Right forelimb (tissue), 1 donor: ENCODE measurements at regions not wholly inside any gene's neighbourhood (a gene's known extent, or its start where the extent isn't known, plus 50 kb on each side); places are given as distances from the start of the nearest gene placed in this dataset.
"Not testable (repeated sequence)": the region's sequence is repeated elsewhere in the genome, so short reads cannot be mapped to it uniquely, and the experiment has no call there.

Source experiments
- DNase-seq: peaks from one replicate; pipeline ENCODE4 v3.0.0-alpha.2; 2018

DNA sequence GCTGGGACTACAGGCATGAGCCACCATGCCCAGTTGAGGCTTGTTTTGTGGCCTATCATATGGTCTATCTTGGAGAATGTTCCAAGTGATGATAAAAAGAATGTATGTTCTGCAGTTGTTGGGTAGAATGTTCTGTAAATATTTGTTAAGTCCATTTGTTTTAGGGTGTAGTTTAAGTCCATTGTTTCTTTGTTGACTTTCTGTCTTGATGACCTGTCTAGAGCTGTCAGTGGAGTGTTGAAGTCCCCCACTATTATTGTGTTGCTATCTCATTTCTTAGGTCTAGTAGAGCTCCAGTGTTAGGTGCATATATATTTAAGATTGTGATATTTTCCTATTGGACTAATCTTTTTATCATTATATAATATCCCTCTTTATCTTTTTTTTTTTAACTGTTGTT lies 284.3 kb upstream of the EXOC2 start:
- DNase-seq: not testable (repeated sequence)

DNA sequence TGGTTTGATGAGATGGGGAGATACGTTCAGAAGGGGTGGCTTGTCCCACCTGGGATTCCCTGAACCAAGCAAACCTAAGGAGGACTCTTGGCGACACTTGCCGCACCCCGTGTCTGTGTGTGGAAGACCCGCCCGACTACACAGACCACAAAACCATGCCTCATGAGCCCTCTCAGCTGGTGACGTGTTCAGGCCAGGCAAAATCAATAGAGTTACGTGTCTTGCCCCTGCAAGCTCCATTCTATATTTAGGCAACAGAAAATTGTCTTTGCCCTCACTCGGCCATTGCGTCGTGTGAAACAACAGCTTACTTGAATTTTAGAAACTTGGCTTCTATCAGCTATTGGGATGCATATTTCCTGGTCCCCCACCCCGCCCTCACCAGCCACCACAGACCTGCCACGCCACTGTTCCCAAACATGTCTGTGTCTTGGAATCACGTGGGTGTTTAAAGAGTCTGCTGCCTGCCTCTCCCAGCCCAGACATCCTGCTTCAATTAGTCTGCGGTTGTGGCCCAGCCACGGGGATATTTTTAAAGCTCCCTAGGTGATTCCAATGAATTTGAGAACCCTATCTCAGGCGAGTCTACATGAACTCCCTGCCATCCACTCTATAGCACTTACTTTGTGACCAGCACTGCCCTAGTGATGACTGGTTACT lies 279.2 kb upstream of the EXOC2 start:
- no peak for DNase-seq

GRCh38 chr6:968791-969190 lies 275.9 kb upstream of the EXOC2 start:
- DNase-seq: no peak

- DNase-seq: no peak
Measured at GRCh38 chr6:967701-968100, 274.8 kb upstream of the EXOC2 start.

- DNase-seq: no peak
Measured at GRCh38 chr6:965343-965742, 272.4 kb upstream of the EXOC2 start.

GRCh38 chr6:963456-963855 lies 270.5 kb upstream of the EXOC2 start:
- no peak for DNase-seq

GRCh38 chr6:961407-961960 lies 268.5 kb upstream of the EXOC2 start:
- DNase-seq: no peak

- no peak for DNase-seq
Measured at GRCh38 chr6:960356-960755, 267.4 kb upstream of the EXOC2 start.

- DNase-seq: no peak
Measured at GRCh38 chr6:958488-958887, 265.5 kb upstream of the EXOC2 start.

GRCh38 chr6:951399-952181 lies 258.7 kb upstream of the EXOC2 start:
- no peak for DNase-seq

DNA sequence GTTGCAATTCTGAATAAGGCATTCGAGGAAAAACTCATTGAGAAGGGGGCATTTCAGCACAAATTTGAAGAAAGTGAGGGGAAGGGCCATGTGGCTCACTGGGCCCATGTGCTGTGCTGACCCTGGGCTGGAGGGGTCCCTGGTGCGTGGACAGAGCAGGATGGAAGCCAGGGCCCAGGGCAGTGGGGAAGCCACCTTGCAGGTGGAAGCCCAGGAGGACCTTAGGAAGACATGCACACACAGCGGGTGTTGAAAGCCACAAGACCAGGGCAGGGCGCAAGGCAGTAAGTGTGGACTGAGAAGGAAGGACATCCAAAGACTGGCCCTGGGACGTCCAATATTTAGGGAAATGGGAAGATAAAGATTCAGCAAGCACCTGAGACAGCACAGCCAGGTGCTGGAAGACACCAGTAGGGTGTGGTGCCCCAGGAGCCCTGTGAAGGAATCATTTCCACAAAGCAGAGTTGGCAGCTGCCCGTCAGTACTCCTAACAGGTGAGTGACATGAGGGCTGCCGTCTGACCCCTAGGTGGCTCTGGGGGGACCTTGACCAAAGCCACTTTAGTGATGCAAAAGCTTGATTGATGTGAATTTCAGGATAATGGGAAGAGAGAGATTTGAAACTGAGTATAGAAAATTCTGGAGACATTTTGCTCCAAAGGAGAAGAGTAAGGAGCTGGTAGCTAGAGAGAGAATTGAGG lies 254.4 kb upstream of the EXOC2 start:
- no peak for DNase-seq

DNA sequence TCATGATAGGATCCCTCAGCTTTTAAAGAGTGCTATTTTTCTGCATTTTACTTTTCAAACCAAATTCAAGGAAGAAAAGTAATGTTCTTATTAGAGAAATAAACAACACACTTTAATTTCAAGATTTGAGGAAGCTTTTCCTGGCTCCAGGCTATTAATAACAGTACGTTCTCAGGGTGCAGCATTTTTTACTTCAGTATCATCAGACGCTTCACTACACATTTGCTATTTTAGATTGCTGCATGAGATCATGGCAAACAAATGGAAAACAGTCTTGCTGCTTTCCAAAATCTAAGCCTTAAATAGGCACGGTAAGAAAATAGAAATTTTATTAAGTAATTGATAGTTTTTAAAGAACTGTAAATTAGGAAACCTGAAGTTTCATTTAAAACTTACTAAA lies 253.6 kb upstream of the EXOC2 start:
- no peak for DNase-seq

DNA sequence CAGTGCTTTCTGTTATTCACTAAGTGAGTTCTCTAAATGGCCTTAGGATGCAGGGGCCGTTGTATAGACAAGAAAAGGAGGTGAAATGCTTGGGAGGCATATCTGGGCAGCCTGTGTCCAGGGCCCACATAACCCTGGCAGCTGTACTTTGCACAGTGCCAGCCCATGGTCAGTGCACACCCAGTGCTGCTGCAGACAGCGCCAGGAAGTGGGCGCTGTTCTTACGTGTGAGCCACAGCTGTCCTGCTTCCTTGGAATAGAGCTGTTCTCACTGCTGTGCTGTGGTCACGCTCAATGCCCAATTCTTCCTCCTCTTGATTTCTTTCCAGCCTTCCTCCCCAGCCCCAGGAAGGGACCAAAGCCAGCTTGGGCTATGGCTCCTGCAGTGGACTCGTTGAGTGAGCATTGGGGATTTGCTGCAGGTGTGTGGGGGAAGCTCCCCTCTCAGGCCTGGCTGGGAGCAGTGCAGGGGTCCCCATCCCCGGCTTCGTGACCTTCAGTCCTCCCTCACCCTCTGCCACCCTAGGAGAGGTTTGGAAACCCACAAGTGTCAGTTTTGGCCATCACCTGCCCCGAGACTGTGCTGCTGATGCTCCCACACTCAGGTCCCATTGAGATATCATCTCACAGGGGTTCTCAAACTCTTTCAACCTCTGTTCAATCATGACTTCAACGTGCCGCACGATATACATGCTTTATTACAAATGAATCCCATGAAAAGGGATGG lies 246.8 kb upstream of the EXOC2 start:
- no peak for DNase-seq

GRCh38 chr6:938916-939315 lies 246.0 kb upstream of the EXOC2 start:
- DNase-seq: no peak

GRCh38 chr6:938271-938905 lies 245.4 kb upstream of the EXOC2 start:
- no peak for DNase-seq

GRCh38 chr6:935582-935981 lies 242.6 kb upstream of the EXOC2 start:
- no peak for DNase-seq

DNA sequence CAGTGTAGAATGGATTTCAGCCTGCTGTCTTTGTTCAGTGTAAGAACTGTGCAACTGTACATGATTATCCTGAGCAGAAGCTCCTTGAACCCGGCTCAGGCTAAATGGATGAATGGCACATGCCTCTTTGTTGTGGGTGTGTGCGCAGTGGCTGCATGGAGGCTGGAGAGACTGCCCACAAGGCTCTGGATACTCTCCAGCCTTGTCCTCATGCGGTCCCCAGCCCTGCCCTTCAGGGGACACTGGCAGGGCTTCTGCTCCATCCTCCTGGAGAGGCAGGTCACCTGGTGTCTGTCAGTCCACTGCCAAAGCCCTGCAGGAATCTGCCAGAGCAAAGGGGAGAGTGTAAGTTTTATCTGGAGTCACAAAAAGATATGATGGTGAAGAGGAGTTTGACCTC lies 241.7 kb upstream of the EXOC2 start:
- no peak for DNase-seq

DNA sequence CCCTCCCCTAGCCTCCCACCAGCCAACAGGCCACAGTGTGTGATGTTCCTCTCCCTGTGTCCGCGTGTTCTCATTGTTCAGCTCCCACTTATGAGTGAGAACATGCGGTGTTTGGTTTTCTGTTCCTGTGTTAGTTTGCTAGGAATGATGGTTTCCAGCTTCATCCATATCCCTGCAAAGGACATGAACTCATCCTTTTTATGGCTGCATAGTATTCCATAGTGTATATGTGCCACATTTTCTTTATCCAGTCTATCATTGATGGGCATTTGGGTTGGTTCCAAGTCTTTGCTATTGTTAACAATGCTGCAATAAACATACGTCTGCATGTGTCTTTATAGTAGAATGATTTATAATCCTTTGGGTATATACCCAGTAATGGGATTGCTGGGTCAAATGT lies 239.0 kb upstream of the EXOC2 start:
- not testable (repeated sequence) for DNase-seq

- no peak for DNase-seq
Measured at GRCh38 chr6:927157-927556, 234.2 kb upstream of the EXOC2 start.

DNA sequence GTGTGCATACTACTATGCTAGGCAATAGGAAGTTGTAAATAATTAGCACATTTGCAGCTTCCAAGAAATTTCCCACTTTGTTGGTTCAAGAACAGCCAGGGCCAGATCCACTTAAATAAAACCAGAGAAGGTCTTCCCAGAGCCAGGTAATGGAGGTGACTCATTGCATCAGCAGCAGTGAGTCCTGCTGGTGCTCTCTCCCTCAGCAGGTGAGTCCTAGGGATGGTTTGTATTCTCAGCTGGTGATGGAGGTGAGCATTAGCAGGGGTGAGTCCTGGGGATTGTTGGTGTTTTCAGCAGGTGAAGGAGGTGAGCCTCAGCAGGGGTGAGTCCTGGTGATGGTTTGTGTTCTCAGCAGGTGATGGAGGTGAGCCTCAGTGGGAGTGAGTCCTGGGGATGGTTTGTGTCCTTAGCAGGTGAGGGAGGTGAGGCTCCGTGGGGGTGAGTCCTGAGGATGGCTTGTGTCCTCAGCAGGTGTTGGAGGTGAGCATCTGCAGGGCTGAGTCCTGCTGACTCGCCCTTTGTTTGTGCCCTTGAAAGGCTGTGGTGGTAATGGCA lies 232.8 kb upstream of the EXOC2 start:
- no peak for DNase-seq

- no peak for DNase-seq
Measured at GRCh38 chr6:924661-925060, 231.7 kb upstream of the EXOC2 start.

GRCh38 chr6:921400-921799 lies 228.5 kb upstream of the EXOC2 start:
- no peak for DNase-seq
